ENCODE measurements at regions not wholly inside any gene's neighbourhood (a gene's known extent, or its start where the extent isn't known, plus 50 kb on each side); places are given as distances from the start of the nearest gene placed in this dataset.
"Not testable (repeated sequence)": the region's sequence is repeated elsewhere in the genome, so short reads cannot be mapped to it uniquely, and the experiment has no call there.

GRCh38 chr4:188349569-188349968, 210.3 kb downstream of the TRIML1 start:
- DNase-seq (ENCODE audit: low spot score); intact Hi-C loops (cut with DNase I); ATAC-seq: not testable (repeated sequence)

GRCh38 chr4:188363196-188363595, 224.0 kb downstream of the TRIML1 start:
- no peak for ATAC-seq
- no peak for DNase-seq (ENCODE audit: low spot score)
- intact Hi-C loops (cut with DNase I): no loop called here

DNA sequence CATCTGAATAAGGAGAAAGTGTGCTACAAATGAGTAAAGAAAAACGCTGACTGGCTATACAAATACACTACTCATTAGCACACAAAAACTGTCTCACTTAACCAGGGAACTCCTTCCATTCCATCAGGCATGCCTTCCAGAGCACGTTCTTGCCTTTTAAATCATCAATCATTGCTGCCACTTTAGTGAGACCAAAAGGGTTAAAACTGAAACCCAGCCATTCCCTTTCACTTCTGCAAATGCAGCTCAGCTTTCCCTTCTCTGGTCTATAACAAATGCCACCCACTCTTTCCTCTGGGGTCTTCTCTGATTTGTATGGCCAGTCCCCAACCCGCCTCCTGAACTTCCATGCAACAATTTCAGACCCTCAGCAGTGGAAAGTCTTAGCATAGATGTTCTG, 231.5 kb downstream of the TRIML1 start:
- DNase-seq (ENCODE audit: low spot score): no peak
- intact Hi-C loops (cut with DNase I): no loop called here
- ATAC-seq: no peak

GRCh38 chr4:188372058-188372457, 232.8 kb downstream of the TRIML1 start:
- intact Hi-C loops (cut with DNase I): no loop called here
- DNase-seq (ENCODE audit: low spot score): no peak
- ATAC-seq: no peak

- ATAC-seq: peak; percentile 58
- no peak for DNase-seq (ENCODE audit: low spot score)
- intact Hi-C loops (cut with DNase I): no loop called here
These were observed 233.6 kb downstream of the TRIML1 start for GRCh38 chr4:188372829-188373228.

- DNase-seq (ENCODE audit: low spot score) (no peak), ATAC-seq (no peak)
- intact Hi-C loops (cut with DNase I): no loop called here
These were observed 235.6 kb downstream of the TRIML1 start for GRCh38 chr4:188374871-188375270.

DNA sequence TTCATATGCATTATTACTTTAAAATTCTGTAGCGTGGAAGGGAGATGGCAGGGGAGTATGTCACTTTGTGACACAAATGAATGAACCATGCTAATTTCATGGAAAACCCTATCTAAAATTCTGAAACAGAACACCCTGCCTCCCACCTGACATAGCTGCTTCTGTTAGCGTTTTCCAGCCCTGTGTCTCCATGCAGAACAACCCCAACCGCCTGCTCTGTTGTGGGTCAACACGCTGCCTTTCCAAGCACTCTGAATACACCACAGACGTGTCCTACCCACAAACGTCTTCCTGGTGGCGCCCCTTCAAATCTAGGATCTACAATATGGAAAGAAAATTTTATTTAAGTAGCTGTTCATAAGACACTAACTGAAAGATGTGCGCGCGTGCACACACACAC, 238.6 kb downstream of the TRIML1 start:
- ATAC-seq: no peak
- intact Hi-C loops (cut with DNase I): no loop called here

DNA sequence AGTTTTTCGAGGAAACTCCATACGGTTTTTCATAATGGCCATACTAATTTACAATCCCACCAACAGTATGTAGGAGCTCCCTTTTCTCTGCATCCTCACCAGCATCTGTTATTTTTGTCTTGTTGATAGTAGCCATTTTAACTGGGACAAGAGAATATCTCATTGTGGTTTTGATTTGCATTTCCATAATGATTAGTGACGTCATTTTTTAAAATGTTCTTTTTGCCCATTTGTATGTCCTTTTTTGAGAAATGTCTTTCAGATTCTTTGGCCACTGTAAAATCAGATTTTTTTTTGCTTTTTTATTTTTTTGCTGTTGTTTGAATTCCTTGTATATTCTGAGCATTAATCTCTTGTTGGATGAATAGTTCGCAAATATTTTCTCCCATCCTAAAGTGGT, 243.9 kb downstream of the TRIML1 start:
- ATAC-seq: no peak
- DNase-seq (ENCODE audit: low spot score): no peak
- intact Hi-C loops (cut with DNase I): no loop called here

More for the DNA sequence above, 238.6 kb downstream of the TRIML1 start:
- no peak for DNase-seq (ENCODE audit: low spot score)

GRCh38 chr4:188387179-188387791, 248.0 kb downstream of the TRIML1 start:
- peak; percentile 26 for ATAC-seq
- intact Hi-C loops (cut with DNase I): no loop called here
- DNase-seq (ENCODE audit: low spot score): no peak

- DNase-seq (ENCODE audit: low spot score); ATAC-seq; intact Hi-C loops (cut with DNase I): not testable (repeated sequence)
These were observed 252.1 kb downstream of the TRIML1 start for GRCh38 chr4:188391349-188391748.

DNA sequence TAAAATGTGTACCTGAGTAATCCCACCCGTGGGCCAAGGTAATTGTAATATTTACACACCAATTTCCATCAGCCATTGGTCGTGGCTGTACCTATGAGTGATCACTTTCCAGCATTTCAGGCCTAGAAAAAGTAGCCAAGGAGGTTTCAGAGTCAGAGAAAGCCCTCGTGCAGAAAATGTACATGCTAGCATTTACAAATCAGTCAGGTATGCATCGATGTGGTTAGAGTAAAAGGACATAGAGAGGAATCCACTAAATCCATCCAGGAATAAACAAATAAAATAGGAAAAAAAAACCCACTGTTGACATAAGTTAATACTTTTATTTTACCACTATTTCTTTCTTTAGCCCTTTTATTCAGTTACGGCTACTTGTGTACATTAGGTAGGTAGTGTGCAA, 256.8 kb downstream of the TRIML1 start:
- DNase-seq (ENCODE audit: low spot score): no peak
- ATAC-seq: no peak
- intact Hi-C loops (cut with DNase I): no loop called here

DNA sequence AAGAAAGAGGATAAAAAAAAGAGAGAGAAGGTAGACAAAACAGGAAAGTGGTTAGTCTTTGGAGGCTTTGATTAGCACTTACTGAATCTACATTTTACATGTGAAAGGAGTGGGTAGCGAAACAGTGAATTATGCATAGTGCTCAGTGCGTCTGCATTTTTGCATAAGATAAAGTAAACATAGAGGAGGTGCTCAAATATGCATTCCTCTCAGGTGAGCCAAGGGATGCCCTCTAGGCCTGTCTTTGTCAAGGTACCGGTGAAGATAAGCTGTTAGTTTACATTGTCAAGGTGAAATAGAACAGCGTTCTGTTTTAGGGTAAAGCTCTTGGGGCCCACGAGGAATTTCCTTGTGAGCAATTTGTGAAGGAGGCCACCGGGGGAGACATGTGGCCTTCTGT, 260.6 kb downstream of the TRIML1 start:
- no peak for DNase-seq (ENCODE audit: low spot score)
- no peak for ATAC-seq
- intact Hi-C loops (cut with DNase I): no loop called here

DNA sequence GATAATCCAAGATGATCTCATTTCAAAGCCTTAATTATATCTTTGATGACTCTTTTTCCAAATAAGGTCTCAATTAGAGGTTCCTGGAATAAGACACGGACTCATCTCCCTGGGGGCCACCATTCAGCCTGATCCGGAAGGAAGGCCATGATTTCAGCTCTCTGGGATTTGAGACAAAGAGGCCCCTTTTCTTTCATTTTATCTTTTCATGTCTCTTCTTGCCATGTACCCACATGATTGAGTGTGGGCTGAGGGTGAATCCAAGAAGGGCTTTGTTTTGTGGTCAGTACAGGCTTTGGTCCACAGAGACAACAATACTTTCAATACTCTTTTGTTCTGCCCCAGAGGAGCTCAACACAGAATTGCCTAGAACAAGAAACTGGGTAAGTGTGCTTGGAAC, 261.2 kb downstream of the TRIML1 start:
- intact Hi-C loops (cut with DNase I): no loop called here
- DNase-seq (ENCODE audit: low spot score) (no peak), ATAC-seq (peak; percentile 92)

DNA sequence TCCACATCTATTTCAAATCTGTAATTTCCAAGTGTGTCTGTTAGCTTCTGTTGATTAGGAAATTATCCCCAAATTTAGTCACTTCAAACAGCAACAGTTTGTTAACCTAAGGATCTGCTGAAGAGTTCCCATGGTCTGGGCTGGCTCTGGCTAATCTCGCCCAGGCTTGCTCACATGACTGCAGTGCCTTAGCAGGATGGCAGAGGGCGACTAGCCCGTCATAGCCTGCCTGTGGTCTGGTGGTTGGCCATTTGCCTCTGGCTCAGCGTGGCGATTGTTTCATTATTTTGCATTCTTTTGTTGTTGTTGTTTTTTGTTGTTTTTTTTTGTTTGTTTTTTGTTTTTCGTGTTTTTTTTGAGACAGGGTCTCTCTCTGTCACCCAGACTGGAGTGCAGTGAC, 264.0 kb downstream of the TRIML1 start:
- ATAC-seq: no peak

DNA sequence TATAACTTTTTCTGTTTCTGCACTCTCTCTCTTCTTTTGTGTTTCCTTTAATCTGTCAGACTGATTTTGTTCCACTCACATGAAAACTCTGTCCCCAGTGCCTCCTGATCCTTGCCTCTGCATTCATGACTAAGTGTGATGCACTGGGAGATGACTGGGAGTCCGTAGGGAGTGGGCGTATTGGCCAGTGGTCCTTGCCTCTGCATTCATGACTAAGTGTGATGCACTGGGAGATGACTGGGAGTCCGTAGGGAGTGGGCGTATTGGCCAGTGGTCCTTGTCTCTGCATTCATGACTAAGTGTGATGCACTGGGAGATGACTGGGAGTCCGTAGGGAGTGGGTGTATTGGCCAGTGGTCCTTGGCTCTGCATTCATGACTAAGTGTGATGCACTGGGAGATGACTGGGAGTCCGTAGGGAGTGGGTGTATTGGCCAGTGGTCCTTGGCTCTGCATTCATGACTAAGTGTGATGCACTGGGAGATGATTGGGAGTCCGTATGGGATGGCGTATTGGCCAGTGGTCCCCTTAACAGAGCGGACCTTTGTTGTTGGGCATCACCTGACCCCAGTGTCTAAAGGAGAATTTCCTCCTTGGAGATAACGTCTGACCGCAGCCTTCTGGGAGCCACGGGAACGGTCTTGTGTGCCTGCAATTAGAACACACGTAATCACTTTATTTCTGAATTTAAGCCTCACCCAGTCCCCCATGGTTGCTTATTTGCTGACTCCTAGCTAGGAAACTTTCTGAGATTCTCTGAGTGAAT, 266.0 kb downstream of the TRIML1 start:
- DNase-seq (ENCODE audit: low spot score); ATAC-seq; intact Hi-C loops (cut with DNase I): not testable (repeated sequence)

More for the DNA sequence above, 264.0 kb downstream of the TRIML1 start:
- intact Hi-C loops (cut with DNase I): no loop called here
- no peak for DNase-seq (ENCODE audit: low spot score)

DNA sequence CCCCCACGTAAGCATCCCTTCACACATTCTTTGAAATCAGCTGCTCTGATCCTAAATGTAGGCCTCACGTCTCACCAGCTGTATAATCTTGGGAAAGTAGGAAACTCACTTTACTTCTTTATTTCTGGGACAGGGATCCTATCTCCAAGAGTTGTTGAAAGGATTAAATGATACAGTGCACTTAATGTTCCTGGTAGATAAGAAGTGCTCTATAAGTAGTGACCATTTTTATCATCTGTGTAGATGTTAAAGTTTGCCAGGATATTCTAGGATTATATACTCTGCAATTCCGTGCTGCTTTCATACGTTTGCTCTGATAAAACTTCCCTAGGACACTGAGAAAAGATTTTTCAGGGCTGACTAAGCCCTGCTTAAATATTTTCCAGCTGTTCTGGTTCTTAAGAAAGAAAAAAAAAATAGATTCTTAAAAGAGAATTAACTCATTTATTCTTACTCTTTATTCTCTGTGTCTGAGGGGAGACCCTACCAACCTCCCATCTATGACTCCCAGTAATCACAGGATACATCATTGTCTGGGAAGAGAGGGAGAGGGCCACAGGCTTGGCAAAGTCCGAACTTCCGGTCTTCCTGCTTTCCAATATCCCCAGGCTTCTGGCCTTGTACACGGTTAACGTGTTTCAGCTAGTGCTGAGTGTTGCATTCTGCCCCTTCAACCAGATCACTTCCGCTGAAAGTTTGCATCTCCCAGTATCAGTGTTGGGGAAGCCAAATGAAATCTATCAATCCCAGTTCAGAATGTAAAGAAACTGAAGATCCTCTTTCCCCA, 269.2 kb downstream of the TRIML1 start:
- ATAC-seq: no peak
- intact Hi-C loops (cut with DNase I): no loop called here
- DNase-seq (ENCODE audit: low spot score): no peak

- intact Hi-C loops (cut with DNase I): no loop called here
- no peak for DNase-seq (ENCODE audit: low spot score)
- ATAC-seq: no peak
These were observed 270.6 kb downstream of the TRIML1 start for GRCh38 chr4:188409851-188410250.

GRCh38 chr4:188411805-188412204, 272.6 kb downstream of the TRIML1 start:
- ATAC-seq (peak; percentile 38), DNase-seq (ENCODE audit: low spot score) (no peak)
- intact Hi-C loops (cut with DNase I): no loop called here

- intact Hi-C loops (cut with DNase I): no loop called here
- ATAC-seq (no peak), DNase-seq (ENCODE audit: low spot score) (no peak)
These were observed 273.3 kb downstream of the TRIML1 start for GRCh38 chr4:188412499-188412898.

DNA sequence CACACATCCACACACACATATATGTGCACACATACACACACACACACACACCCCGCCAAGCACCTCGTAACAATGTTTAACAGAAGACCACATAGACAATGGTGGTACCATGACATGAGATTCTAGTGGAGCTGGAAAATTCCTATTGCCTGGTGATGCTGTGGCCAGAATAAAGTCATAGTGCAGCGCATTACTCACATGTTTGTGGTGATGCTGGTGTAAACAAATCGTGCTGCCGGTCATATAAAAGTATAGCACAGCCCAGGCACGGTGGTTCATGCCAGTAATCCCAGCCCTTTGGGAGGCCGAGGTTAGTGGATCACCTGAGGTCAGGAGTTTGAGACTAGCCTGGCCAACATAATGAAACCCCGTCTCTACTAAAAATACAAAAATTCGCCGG, 275.2 kb downstream of the TRIML1 start:
- ATAC-seq: no peak
- no peak for DNase-seq (ENCODE audit: low spot score)
- intact Hi-C loops (cut with DNase I): no loop called here

Measured in sciatic nerve (tissue), 2 donors.